PC-9 (cell line): ENCODE measurements at regions not wholly inside any gene's neighbourhood (a gene's known extent, or its start where the extent isn't known, plus 50 kb on each side); places are given as distances from the start of the nearest gene placed in this dataset.

Source experiments
- BruUV-seq: library from RNA; stranded (reverse); fragments of 400-500 nt; replicated peaks from 2 replicates; lab custom pipeline; 2021; lab: Mats Ljungman, UMichigan
- CTCF ChIA-PET: fragments of 300-600 bp; sonication (Branson Sonifier 250); formaldehyde crosslinking; loops from one replicate; lab custom pipeline; 2022; ENCODE audit warnings: antibody characterized with exemption; lab: Charles Lee
- POLR2A ChIA-PET: fragments of 300-600 bp; sonication (Branson Sonifier 250); formaldehyde crosslinking; loops from one replicate; lab custom pipeline; 2022; ENCODE audit warnings: antibody characterized with exemption; ENCODE audit not compliant: unreplicated experiment; lab: Charles Lee
- DNase-seq, 2 experiments: peaks; one replicate each; pipeline versions ENCODE4 v3.0.0 to v3.0.0-alpha.2; 2015 to 2022; ENCODE audit warnings: mixed read lengths in 1 of 2
- H2AFZ ChIP-seq: fragments of 200-600 bp; sonication (generic); 2 replicates; pipeline ENCODE4 v1.8.1; 2017; ENCODE audit warnings: antibody characterized with exemption
- H3F3A ChIP-seq: fragments of 200-600 bp; sonication (generic); 2 replicates; pipeline ENCODE4 v1.8.1; 2017; ENCODE audit warnings: antibody characterized with exemption, mild to moderate bottlenecking, low read depth; ENCODE audit not compliant: insufficient read depth
- H3K27ac ChIP-seq: fragments of 200-600 bp; sonication (generic); 2 replicates; pipeline ENCODE4 v1.6.1; 2016; ENCODE audit warnings: mixed run types
- H3K27me3 ChIP-seq: fragments of 200-600 bp; sonication (generic); 2 replicates; pipeline ENCODE4 v1.6.1; 2016; ENCODE audit warnings: low read depth, mixed run types; ENCODE audit not compliant: insufficient read depth
- H3K36me3 ChIP-seq: fragments of 200-600 bp; sonication (generic); 2 replicates; pipeline ENCODE4 v1.6.1; 2016; ENCODE audit warnings: low read depth, mixed run types
- H3K4me1 ChIP-seq: fragments of 200-600 bp; sonication (generic); replicated peaks from 2 replicates; pipeline ENCODE4 v1.6.1; 2016; ENCODE audit warnings: mixed run types; ENCODE audit not compliant: insufficient read depth
- H3K4me2 ChIP-seq: fragments of 200-600 bp; sonication (generic); 2 replicates; pipeline ENCODE4 v1.6.1; 2017; ENCODE audit warnings: mixed run types
- H3K4me3 ChIP-seq: fragments of 200-600 bp; sonication (generic); 2 replicates; pipeline ENCODE4 v1.6.1; 2016; ENCODE audit warnings: mixed run types
- H3K79me2 ChIP-seq: fragments of 200-600 bp; sonication (generic); 2 replicates; pipeline ENCODE4 v1.6.1; 2017; ENCODE audit warnings: low read depth, mixed run types
- H3K9me2 ChIP-seq: fragments of 200-600 bp; sonication (generic); 2 replicates; pipeline ENCODE4 v1.8.1; 2017; ENCODE audit warnings: mild to moderate bottlenecking; ENCODE audit not compliant: insufficient read depth
- H3K9me3 ChIP-seq: fragments of 200-600 bp; sonication (generic); 2 replicates; pipeline ENCODE4 v1.8.1; 2016; ENCODE audit warnings: low read depth; ENCODE audit not compliant: insufficient read depth
- H4K20me1 ChIP-seq: fragments of 200-600 bp; sonication (generic); 2 replicates; pipeline ENCODE4 v1.8.1; 2017; ENCODE audit not compliant: insufficient read depth
- EZH2 ChIP-seq: fragments of 200-600 bp; sonication (generic); IDR thresholded peaks from 2 replicates; pipeline ENCODE4 v1.8.0; 2017; ENCODE audit warnings: antibody characterized with exemption, low read depth
- intact Hi-C: fragments of 100-400 bp; cut with micrococcal nuclease; formaldehyde crosslinking; loops from one replicate; pipeline ENCODE4 v1.10.0; 2022; ENCODE audit not compliant: unreplicated experiment
- TF ChIP-seq, protein P1 (sequence below): fragments of 200-600 bp; sonication (generic); conservative IDR thresholded peaks from 2 replicates; pipeline ENCODE4 v1.6.1; 2017; ENCODE audit warnings: mixed run types, antibody characterized with exemption, mild to moderate bottlenecking, moderate library complexity

DNA sequence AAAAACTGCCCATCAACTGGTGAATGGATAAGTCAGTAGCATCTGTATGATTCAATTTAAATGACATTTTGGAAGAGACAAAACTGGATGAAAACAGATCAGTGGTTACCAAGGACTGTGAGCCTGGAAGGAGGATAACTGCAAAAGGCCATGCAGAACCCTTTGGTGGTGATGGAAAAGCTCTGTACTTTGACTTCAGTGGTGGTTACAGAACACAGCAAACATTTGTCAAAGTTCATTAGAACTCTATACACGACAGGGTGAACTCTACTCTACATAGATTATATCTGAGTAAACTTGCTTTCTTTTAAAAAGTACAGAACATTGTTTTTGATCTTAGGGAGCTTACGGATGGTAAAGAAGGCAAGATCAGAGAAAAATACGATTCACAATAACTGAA is 111.9 kb upstream of the HTR1E start:
- Histone ChIP-seq H3K79me2 (no peaks in the 10 kb centered on the region), H2AFZ (no peak overlapping the region), H4K20me1 (no peaks in the 10 kb centered on the region), H3K4me2 (no peak overlapping the region), H3K4me3 (no peak overlapping the region), H3F3A (no peaks in the 10 kb centered on the region), H3K9me3 (no peaks in the 10 kb centered on the region), H3K27me3 (no peaks in the 10 kb centered on the region), H3K27ac (no peak overlapping the region), H3K36me3 (no peaks in the 10 kb centered on the region), H3K9me2 (no peaks in the 10 kb centered on the region), H3K4me1 (no peaks in the 10 kb centered on the region)
- TF ChIP-seq, protein P1, sequence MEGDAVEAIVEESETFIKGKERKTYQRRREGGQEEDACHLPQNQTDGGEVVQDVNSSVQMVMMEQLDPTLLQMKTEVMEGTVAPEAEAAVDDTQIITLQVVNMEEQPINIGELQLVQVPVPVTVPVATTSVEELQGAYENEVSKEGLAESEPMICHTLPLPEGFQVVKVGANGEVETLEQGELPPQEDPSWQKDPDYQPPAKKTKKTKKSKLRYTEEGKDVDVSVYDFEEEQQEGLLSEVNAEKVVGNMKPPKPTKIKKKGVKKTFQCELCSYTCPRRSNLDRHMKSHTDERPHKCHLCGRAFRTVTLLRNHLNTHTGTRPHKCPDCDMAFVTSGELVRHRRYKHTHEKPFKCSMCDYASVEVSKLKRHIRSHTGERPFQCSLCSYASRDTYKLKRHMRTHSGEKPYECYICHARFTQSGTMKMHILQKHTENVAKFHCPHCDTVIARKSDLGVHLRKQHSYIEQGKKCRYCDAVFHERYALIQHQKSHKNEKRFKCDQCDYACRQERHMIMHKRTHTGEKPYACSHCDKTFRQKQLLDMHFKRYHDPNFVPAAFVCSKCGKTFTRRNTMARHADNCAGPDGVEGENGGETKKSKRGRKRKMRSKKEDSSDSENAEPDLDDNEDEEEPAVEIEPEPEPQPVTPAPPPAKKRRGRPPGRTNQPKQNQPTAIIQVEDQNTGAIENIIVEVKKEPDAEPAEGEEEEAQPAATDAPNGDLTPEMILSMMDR = no peak
- TF ChIP-seq EZH2 = no peak
- BruUV-seq = no TSS peak
- POLR2A ChIA-PET = no interaction called here
- CTCF ChIA-PET = no interaction called here
- intact Hi-C loops = no loop called here
- DNase-seq = no peak

DNA sequence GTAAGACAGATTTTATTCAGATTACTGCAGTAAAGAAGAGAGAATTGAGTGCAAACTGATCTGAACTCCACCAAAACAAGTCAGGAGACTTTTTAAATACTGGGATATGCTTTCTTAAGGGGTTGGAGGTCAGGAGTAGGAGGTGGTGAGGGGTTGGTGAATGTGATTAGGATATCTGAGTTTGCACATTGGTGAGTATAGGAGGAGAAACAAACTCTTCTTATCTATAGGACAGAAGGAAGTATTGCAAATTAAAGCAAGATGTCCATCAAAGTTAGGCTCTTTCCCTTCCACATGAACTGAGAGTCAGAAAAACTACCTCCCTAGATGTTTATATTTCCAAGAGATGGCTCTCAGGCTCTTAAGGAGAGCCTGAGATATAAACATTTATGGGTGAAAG is 114.6 kb upstream of the HTR1E start:
- Histone ChIP-seq H3K9me2 (no peaks in the 10 kb centered on the region), H3F3A (no peaks in the 10 kb centered on the region), H3K4me1 (no peaks in the 10 kb centered on the region), H3K4me2 (no peak overlapping the region), H3K9me3 (no peaks in the 10 kb centered on the region), H3K27me3 (no peaks in the 10 kb centered on the region), H3K4me3 (no peak overlapping the region), H3K79me2 (no peaks in the 10 kb centered on the region), H3K36me3 (no peaks in the 10 kb centered on the region), H3K27ac (no peak overlapping the region), H4K20me1 (no peaks in the 10 kb centered on the region), H2AFZ (no peak overlapping the region)
- TF ChIP-seq EZH2 = no peak
- TF ChIP-seq, protein P1 = no peak
- POLR2A ChIA-PET = no interaction called here
- intact Hi-C loops = no loop called here
- CTCF ChIA-PET = no interaction called here
- DNase-seq = no peak
- no TSS peak for BruUV-seq

DNA sequence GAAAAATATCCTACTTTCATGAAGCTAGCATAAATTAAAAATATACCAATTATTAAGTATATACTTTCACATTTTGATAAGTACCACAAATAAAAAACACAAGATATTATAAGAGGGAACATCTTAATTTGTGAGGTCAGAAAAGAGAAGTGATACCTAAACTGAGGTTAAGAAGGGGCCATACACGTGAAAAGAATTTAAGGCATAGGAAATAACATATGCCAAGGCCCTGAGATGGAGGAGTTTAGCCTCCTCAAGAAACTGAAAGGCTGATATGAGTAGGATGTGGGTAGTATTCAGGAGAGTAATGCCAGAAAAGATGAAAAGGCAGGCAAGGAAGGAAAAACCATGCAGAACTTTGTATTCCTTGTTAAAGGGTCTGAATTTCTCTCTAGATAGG is 116.6 kb upstream of the HTR1E start:
- Histone ChIP-seq H3F3A (no peaks in the 10 kb centered on the region), H3K4me2 (no peak overlapping the region), H3K4me1 (no peaks in the 10 kb centered on the region), H3K27me3 (no peaks in the 10 kb centered on the region), H3K4me3 (no peak overlapping the region), H3K9me3 (no peaks in the 10 kb centered on the region), H4K20me1 (no peaks in the 10 kb centered on the region), H3K36me3 (no peaks in the 10 kb centered on the region), H3K9me2 (no peaks in the 10 kb centered on the region), H3K79me2 (no peaks in the 10 kb centered on the region), H3K27ac (no peak overlapping the region), H2AFZ (no peak overlapping the region)
- no peak for TF ChIP-seq EZH2
- TF ChIP-seq, protein P1 = no peak
- ChIA-PET CTCF (no interaction called here), POLR2A (no interaction called here)
- intact Hi-C loops = no loop called here
- DNase-seq = no peak
- BruUV-seq = no TSS peak
